SHP77 treated with DMSO at 0.1 percent for 48 hours (cell line): ENCODE measurements at regions not wholly inside any gene's neighbourhood (a gene's known extent, or its start where the extent isn't known, plus 50 kb on each side); places are given as distances from the start of the nearest gene placed in this dataset.

Source experiments
- DNase-seq: peaks from one replicate; lab custom pipeline; 2025; lab: John Stamatoyannopoulos, UW

DNA sequence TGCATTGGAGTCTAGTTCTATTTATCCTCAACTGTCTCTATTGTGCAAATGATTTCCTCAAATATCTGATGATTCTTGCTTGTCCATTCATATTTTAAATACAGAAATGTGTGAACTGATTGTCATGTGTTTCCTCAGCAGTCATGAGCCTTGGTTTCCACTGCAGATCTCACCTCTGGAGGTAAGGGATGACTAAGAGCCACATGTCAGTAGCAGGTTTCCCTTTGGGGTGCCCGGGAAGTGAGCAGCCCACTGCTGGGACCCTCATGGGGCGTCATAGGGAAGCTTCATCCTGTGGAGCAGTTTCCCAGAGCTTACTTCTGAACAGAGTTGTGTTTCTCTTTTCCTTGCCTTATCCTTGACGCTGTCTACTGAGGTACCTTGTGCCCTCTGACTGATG is 149.2 kb upstream of the TOPAZ1 start:
- no peak for DNase-seq

DNA sequence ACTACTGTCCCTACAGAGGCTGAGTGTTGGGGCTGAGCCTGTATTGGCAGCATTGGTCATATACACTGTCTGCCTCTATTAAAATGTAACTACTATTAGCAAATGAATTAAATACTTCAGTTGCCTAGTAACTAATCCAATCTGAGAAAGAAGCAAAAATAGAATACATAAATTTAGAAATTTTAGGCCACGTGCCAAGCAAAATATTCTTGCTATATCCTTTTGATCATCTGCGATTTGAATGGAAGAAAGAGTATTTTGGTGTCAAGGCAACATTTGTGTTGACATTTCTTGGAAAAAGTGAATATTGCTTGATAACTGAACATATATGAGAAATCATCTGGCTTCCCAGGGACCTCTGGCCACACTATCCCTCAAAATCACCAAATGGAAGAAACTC is 148.2 kb upstream of the TOPAZ1 start:
- DNase-seq, result no peak

DNA sequence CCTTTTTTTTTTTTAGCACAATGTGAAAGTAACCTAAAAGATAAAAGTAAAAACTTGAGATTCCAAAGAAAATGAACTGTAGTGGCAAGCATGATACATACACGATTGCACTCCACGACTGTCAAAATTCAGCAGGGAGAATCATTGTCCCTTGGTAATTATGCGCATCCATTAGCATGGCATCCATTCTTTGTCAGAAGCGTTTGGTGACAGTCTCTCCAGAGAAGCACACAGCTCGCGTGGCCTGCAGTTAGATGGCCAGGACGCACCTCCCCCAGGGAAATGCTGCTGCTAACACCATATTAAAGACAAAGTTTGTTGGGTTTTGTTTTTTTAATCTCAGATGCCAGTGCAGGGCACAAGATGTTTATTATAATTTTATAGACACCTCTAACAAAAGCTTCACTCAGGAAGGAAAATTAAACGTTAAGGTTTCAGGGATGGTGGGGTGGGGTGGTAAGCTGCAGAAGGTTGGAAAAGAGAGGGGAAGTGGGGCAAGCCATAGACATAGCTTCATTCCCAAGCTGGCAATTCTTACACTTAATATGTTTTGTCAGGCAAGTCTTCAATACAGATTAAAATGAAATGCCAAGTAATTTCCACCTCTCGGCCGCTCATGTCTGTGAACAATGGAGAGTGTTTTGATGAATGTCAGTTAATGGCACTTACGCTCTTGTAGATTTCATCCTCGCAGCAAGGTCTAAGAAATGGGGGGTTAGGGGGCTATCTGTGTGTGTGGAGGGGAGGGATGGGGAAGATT is 142.8 kb upstream of the TOPAZ1 start:
- no peak for DNase-seq

DNA sequence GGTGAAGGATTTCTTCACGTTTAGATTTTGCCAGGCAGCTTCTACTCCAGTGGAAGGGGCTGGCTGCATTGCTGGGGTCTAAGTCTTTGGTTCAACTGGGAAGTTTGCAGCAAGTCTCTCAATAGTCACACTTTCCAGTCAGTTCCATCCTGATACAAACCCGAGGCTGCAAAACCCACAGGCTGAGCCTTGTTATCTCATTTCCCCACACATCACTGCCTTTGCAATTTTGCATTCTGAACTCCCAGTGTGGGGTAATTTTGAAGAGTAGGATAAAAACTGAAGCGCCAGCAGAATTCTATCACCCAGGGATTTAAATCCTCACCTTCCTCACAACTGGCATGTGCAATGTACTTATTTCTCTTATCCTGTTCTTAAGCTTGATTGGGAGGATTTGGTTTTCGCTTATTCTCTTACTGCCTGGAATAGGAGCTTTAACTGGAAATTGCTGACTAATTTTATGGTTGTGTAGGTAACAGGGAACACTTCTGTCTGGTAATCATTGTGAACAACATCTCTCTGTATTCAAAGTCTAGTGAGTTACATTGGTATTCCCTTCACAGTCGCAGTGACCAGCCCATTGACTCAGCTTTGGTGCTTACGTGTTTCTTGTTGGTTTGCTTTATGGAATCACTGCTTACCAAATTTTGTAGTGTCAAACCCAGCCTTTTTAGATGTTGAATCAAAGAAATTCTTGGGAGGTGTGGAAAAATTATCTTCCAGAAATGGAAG is 142.0 kb upstream of the TOPAZ1 start:
- no peak for DNase-seq

DNA sequence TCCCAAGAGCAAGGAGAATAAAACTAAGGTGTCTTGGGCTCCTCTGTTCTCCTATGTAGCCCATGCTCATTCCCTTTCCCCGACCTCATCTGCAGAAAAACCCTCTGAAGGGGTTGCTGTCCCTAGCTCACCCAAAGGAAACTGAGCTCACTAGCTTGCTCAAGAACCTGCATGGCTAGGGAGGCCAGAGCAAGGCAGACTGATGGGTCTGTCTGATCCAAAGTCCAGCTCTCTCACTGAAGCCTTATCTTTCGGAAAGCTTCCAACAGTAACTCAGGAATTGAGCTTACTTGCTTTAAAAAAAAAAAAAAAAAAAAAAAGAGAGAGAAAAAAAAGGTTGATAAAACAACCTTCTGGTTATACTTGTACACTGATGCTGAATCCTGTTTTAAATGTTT is 141.4 kb upstream of the TOPAZ1 start:
- no peak for DNase-seq

DNA sequence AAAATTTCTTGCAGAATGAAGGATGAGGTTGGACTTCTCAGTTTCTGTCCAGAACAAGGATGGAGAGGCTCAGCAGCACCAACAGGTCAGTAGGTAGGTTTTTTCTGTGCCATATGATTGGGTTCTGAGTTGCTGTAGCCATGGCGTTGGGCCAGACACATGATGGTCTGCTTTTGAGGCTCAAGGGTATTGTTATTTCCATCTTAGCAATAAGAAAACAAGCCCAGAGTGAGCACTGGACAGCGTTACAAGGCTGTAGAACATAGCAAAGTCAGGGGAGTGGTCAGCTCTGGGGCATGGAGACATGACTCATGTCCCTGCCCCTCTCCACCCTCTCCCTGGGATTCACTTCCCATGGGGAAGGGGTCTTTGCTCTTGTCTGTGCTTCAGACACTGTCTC is 137.6 kb upstream of the TOPAZ1 start:
- DNase-seq, result no peak

DNA sequence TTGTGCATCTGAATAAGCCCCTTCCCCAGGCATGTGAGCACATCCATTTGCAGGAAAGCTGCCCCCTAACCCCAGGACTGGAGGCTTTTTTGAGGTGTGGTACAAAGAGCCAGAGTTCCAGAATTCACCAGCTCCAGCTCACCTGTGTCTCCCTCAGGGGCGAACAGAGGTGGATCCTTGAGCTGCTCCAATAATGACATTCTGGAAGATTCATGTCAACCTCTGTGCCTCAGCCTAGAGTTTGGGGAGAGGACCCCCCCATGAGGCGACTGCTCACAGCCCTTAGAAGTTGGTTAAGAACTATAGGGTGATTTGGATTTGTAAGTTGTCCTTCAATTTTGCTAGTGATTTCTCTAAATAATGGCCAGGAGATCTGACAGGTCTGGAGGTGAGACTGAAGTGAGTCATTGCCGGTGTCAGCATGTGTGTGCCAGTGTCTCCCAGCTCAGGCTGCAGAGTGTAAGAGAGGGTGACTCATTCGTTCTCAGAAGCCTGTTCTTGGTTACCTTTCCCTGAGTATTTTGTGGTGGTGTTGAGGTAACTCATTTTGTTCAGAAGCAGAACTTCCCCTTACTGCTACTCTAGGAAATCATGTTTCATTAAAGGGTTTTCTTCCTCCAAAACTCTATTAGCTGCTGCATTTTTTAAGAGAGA is 136.9 kb upstream of the TOPAZ1 start:
- DNase-seq, result no peak

DNA sequence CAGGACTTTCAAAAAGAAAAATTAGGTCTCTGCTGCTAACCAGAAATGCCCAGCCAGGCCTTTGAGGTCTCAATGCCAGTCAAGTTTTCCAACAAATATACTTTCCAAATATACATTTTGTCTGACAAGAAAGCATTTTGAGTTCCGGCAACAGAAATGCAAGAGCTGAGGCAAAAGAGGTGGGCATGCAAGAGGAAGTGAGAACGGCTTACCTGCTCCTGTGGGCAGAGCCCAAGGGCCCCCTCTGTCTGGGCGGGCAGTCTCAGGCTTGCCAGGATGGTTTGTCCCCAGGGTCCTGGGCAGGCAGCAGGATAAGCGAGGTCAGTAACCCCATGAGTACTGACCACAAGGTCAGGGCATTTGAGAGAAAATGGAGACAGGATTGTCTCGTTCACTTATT is 136.1 kb upstream of the TOPAZ1 start:
- no peak for DNase-seq

DNA sequence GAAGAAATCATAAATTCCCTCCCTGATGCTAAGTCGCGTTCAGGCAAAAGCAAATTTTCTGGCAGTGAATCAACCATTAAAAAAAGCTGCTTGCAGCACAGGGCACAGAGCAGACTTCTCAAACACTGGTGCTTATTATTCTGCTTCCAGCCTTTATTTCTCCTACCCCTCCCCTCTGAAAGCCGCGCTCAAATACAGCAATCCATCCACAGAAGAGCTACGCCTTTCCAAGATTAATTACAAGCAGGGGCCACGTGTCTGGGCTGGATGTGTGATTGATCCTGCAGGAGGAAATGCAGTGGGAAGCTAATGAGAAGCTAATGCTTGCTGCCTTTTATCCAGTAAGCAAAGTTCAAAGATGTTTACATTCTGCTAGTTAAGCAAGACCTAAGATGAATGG is 134.9 kb upstream of the TOPAZ1 start:
- no peak for DNase-seq

DNA sequence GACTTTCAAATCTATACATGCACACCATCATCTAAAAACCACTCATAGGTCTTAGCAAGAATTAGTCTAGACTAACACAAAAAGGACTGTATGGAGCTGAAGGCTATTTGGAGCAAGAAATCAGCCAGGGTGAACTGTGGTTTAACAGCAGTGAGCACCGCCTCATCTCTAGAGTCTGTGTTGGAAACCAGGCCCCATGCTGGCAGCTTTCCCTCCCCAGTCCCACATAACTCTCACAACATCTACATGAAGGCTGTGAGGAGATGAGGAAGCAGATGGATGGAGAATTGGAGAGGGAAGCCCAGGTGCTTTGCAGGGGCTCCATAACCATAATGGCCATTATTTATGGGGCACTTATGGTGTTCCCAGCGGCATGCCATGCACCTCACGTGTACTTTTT is 133.2 kb upstream of the TOPAZ1 start:
- no peak for DNase-seq

DNA sequence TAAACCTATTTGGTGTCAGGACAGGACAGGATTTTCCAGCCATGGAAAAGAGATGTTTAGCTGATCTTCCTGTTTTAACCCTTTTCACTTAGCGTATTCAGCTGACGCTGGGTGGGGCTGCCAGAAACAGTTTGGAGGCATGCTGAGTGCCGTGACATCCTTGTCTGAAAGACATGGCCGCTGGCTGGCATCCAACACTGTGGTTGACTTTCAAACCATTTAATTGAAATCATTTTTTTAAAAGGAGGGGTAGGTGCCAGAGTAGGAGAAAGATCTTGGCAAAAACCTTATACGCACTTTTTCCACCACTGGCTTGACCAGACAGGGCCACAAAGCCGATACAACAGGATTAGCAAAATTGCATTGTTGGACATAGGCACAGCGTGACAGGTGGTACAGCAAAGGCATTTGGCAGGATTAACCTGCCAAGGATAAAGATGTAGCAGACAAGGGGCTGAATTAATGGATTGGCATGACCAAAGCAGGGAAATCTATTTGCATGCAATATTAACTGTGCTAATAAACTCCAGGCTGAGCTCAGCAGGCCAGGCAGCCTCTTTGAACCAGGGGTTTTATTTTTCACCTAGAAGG is 131.8 kb upstream of the TOPAZ1 start:
- DNase-seq, result no peak

DNA sequence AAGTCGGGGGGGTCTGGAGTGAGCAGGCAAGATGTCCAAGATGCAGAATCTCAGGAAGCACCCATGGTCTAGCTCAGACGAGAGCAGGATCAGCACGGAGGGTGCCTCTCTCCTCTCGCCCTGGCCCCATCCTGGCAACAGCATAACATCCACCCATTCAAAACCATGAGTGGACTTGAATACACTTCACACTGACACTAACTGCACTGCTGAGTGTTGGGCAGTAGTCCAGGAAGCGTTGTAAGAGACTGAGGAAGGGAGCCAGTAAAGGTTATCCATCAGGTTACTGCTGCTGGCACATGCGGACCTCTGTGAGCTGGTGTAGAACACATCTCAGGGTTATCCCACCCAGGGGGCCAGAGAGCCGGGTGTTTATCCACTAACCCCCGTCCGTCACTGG is 131.0 kb upstream of the TOPAZ1 start:
- no peak for DNase-seq

DNA sequence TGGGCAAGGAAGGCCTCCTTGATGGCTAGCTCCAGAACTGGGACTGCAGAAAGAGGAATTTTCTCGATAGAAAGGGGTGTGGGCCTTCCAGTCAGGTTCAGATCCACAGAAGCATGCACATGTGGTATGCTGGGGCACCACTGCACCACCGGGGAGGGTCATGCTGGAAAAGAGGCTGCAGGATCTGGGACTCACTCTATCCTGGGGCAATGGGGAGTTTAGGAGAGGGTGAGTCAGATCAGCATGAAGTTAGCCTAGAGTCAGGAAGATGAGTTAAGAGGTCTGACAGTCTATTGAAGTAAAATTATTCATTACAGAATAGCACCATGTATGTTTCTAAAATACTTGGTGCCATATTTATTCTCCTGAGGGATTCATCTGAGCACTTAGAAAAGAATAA is 130.2 kb upstream of the TOPAZ1 start:
- no peak for DNase-seq

DNA sequence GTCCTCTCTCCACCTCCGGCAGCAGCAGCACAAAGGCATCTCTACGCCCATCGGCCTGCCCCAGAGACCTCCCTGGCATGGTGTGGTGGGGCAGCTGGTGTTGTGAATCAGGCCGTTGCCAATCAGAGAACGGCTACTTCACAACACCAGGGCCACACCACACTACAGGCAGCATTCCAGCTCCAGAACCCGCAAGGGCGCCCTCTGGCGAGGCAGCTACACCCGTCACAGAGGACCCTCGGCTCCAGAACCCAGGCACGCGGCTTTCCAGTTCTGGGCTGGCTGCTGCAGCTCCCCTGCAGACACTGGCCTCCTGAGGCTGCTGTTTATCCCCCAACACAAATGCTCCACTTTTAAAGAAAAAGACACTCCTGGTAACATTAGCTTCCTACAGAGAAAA is 127.5 kb upstream of the TOPAZ1 start:
- DNase-seq, result no peak

DNA sequence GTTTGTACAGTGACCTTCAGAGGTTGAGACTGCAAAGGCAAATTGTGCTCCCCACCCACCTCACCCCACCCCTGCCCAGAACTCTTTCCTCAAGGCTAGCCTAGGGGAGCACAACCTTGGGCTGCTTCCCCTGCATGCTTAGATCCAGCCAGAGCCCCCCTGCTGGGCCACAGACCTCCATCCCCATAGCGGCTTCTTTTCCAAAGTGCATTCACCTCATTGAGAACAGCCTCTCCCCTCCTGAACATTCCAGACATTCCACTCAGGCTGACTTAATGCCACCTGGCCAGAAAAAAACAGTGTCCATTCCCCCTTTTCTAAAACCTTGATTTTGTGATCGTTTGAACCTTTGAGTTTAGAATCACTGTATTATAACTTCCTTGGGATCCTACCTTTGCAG is 124.4 kb upstream of the TOPAZ1 start:
- DNase-seq, result no peak

DNA sequence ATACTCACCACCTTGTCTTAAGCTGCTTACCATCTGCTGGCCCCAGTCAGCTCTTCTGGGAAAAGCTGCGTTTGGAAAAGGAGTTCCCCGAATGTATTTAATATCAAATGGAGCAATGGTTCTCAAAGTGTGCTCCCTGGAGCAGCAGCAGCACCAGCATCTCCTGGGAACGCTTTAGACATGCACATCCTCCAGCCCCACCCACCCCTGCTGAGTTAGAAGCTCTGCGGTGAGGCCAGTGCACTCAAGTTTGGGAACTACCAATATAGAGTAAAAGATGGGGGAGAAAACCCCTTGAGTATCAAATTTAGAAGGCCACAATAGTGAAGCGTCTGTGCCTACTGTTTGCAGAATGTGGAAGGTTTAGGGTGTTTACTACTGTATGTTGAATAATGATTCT is 124.0 kb upstream of the TOPAZ1 start:
- DNase-seq, result no peak

DNA sequence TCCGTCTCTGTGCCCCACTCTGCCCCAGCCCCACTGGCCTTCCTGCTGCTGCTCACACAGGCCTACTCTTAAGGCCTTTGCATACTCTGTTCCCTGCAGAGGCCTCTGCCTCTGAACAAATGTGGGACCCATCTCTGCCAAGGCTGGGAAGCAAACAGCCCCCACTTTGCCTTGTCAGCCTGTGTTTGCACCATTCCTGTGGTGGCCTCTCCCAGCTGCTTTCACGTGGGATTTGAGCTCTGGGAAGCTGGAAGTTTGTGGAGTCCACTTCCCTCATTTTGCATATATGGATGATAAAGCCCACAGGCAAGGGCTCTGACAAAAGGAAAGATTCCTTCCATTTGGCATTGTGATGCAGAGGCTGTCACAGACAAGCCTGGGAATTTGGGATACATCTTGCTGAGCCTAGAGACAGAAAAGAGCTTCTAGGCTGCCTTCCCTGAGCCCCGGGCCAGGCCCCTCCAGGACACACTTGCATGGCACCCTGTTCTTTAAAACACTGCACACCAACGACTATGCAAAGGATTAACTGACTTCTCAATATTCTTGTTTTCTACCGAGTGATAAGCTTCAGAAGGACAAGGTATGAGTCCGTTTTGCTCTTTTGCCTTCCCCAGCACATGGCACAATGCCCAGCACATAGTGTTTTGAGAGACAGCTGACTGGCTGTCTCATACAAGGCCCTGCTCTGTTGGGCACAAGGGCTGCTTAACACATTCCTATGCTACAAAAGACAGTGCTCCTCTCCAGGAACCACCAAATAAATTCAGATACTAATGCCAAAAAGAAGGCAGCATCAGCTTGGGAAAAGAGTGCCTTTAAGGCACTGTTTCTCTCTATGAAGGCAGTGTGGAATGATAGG is 120.7 kb upstream of the TOPAZ1 start:
- no peak for DNase-seq

DNA sequence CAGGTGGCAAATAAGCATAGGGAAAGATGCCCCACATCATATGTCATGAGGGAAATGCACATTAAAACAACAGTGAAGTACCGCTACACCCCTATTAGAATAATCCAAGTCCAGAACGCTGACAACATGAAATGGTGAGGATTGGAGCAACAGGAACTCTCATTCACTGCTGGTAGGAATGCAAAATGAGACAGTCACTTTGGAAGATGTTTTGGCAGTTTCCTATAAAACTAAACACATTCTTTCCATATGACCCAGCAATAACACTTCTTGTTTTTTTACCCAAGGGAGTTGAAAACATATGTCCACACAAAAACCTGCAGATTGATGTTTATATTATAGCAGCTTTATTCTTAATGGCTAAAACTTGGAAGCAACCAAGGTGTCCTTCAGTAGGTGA is 116.4 kb upstream of the TOPAZ1 start:
- no peak for DNase-seq

DNA sequence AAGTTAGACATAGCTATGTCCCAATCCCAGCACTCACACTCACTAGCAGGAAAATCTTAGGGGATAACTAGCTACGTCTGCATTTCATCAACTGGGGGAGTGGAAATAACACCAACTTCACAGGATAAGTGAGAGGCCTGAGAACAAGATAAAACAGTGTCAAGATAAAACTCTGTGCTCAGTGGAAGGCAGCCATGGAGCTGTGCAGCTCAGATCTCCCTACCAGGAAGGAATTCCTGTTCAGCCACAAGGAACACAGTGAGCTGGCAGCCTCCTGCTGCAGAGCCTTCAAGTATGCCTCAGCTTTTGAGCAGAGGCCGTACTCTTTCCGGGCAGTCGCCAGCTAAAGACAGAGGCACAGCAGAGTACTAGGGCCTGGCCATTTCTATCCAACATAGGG is 115.8 kb upstream of the TOPAZ1 start:
- DNase-seq, result no peak

DNA sequence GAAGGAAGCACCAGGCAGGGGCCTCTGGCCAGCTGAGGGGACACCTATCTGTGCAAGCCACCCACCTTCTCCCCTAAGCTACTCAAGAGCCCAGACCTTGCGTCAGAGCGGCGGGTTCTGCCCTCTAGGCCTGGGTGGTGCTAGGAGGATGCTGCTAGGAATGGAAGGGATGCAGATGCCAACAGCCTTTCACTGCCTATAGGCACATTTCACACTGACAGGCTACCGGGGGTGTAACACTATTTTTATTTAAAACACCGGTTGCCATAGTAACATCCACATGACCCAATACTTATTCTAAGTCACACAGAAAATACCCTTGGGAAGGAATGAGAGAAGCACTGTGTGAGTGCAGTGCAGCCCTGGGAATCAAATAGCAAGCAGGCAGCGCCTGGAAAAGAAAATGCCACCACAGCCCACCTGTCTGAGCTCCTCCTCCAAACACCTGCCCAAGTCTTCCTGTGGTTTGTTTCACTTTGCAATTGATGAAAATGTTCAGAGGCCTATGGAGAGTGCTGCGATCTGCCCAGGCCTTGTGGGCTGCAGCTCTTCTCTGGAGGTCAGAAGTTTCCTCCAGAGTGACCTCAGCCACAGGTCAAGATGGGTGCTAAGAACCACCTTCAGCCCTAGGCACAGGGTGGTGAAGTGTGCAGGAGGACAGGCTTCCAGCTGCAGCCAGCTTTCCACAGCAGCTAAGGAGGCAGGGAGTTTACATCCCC is 113.5 kb upstream of the TOPAZ1 start:
- no peak for DNase-seq

DNA sequence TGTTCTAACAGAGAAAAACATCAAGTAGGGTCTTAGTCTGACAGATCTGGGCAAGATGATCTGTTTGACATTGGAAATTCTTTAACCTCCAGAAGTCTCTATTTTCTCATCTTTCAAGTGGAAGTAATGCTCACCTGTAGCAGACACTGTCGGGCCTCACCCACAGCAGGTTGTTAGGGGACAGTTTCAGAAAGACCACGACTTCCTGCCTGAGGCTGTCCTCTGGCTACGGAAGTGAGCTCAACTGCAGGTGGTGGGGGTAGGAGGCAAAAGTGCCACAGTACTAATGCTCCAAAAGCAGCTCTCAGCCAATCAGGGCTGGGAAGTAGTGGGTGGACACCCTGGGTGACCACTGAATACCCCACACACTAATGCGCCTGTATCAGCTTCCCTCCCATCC is 111.4 kb upstream of the TOPAZ1 start:
- no peak for DNase-seq
